Colonic mucosa (tissue), 4 donors: ENCODE measurements at regions not wholly inside any gene's neighbourhood (a gene's known extent, or its start where the extent isn't known, plus 50 kb on each side); places are given as distances from the start of the nearest gene placed in this dataset.

Source experiments
- DNase-seq: peaks from one replicate; pipeline ENCODE4 v3.0.0-alpha.2; 2020
- H3K27ac ChIP-seq: fragments of 200-600 bp; one replicate; pipeline ENCODE4 v1.8.0; 2021
- H3K27me3 ChIP-seq: fragments of 200-600 bp; one replicate; pipeline ENCODE4 v1.8.0; 2021
- H3K36me3 ChIP-seq: fragments of 200-600 bp; one replicate; pipeline ENCODE4 v1.8.0; 2021
- H3K4me1 ChIP-seq: fragments of 200-600 bp; one replicate; pipeline ENCODE4 v1.8.0; 2021; ENCODE audit warnings: mild to moderate bottlenecking
- H3K4me3 ChIP-seq: fragments of 200-600 bp; one replicate; pipeline ENCODE4 v1.8.0; 2021
- H3K9ac ChIP-seq, 2 donors: one replicate each; pipeline ENCODE4 v1.7.0; 2013; ENCODE audit warnings: control low read depth in 2 of 2, low read depth in 2 of 2, low read length in 2 of 2
- H3K9me3 ChIP-seq: fragments of 200-600 bp; one replicate; pipeline ENCODE4 v1.8.0; 2021
- intact Hi-C: fragments of 100-400 bp; cut with DNase I; formaldehyde crosslinking; loops from one replicate; pipeline ENCODE4 v1.14.1; 2022
- TF ChIP-seq, protein P1 (sequence below): fragments of 200-600 bp; IDR thresholded peaks from one replicate; pipeline ENCODE4 v1.8.0; 2022; ENCODE audit warnings: antibody characterized with exemption, mild to moderate bottlenecking
- donor health status: healthy.
- donor health status: DM: no; HTN: no; CAD: no.
- donor health status: DM: no; HTN: no; CAD: no.

DNA sequence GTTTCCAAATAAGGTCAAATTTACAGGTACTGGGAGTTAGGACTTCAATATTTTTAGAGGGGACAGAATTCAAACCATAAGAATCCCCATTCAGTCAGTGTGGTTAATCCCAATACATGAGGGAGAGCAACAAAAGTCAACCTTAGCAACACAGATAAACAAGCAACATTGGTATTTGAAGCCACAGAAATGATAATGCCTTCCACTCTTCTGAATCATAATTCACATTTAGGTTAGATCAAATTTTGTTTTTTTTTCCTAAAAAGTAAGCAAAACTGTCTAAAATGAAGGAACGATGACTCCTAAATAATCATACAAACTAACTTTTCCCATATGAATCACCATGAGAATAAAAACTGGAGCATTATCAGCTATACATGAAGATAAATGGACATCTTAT lies 246.0 kb upstream of the TENT5A start:
- H3K27ac ChIP-seq: no peak overlapping the region
- intact Hi-C loops: no loop called here
- TF ChIP-seq, protein P1, sequence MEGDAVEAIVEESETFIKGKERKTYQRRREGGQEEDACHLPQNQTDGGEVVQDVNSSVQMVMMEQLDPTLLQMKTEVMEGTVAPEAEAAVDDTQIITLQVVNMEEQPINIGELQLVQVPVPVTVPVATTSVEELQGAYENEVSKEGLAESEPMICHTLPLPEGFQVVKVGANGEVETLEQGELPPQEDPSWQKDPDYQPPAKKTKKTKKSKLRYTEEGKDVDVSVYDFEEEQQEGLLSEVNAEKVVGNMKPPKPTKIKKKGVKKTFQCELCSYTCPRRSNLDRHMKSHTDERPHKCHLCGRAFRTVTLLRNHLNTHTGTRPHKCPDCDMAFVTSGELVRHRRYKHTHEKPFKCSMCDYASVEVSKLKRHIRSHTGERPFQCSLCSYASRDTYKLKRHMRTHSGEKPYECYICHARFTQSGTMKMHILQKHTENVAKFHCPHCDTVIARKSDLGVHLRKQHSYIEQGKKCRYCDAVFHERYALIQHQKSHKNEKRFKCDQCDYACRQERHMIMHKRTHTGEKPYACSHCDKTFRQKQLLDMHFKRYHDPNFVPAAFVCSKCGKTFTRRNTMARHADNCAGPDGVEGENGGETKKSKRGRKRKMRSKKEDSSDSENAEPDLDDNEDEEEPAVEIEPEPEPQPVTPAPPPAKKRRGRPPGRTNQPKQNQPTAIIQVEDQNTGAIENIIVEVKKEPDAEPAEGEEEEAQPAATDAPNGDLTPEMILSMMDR: no peak
- no peaks in the 10 kb centered on the region for H3K27me3 ChIP-seq
- H3K36me3 ChIP-seq: no peaks in the 10 kb centered on the region
- H3K4me3 ChIP-seq: no peak overlapping the region
- no peak for DNase-seq
- H3K9ac ChIP-seq: no peak overlapping the region
- H3K4me1 ChIP-seq: no peaks in the 10 kb centered on the region
- no peaks in the 10 kb centered on the region for H3K9me3 ChIP-seq

DNA sequence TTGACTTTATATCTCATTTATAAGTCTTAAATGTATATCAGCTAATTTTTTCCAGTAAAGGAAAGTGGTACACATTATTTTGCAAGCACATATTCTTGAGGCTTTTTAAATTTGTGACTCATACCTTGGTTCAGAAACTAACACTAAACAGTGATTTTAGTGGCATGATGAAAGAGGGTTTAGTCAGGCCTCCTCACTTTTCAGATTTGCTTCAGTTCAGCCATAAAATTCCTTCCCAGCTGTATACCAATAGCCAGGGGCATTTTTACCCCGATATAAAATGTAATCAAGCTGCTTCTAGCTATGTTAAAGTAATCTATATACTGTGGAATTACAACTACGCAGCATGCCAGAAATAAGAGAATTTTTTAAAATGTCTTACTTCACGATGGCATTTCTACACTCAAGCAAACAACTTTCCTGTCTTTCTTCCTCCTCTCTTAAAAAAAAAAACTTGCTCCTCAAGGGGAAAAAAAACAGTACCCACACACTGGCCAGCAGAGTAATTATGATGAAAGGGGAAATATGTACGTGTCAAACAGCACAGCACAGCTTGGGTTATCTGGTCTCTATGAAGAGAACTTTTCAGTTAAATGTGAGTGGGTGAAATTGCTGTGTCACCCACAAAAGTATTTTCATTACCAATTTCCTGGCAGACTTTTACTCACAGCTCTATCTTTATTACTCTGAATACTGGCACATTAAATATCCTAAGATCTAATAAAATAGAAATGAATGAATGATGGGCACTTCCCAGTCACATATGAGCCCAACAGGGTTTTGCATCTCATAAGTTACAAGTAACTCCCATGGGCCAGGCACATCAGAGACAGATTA lies 244.8 kb upstream of the TENT5A start:
- DNase-seq: no peak
- intact Hi-C loops: no loop called here
- Histone ChIP-seq H3K27me3 (no peaks in the 10 kb centered on the region), H3K27ac (no peak overlapping the region), H3K4me3 (no peak overlapping the region), H3K4me1 (no peaks in the 10 kb centered on the region), H3K9ac (no peak overlapping the region), H3K9me3 (no peaks in the 10 kb centered on the region), H3K36me3 (no peaks in the 10 kb centered on the region)
- TF ChIP-seq, protein P1: no peak

DNA sequence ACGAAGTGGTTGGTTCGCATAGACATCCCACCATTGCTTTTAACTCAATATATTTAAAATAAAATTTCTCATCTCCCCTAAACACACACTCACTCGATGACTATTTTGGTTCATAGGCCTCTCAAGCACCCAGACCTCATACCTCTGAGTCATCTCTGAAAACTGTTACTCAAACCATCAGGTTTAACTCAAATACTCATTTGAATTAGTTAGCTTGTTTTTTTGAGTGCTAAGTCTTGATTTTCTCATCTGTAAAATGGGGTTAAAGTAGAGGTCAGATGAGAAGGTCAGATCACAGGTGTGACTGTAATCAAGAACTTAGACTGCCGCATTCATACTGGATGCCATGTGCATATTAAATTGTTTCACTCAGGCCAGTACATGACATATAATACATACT lies 243.9 kb upstream of the TENT5A start:
- H3K4me3 ChIP-seq: no peak overlapping the region
- intact Hi-C loops: no loop called here
- no peaks in the 10 kb centered on the region for H3K27me3 ChIP-seq
- TF ChIP-seq, protein P1: no peak
- H3K4me1 ChIP-seq: no peaks in the 10 kb centered on the region
- no peak overlapping the region for H3K27ac ChIP-seq
- no peaks in the 10 kb centered on the region for H3K36me3 ChIP-seq
- DNase-seq: no peak
- no peak overlapping the region for H3K9ac ChIP-seq
- no peaks in the 10 kb centered on the region for H3K9me3 ChIP-seq

DNA sequence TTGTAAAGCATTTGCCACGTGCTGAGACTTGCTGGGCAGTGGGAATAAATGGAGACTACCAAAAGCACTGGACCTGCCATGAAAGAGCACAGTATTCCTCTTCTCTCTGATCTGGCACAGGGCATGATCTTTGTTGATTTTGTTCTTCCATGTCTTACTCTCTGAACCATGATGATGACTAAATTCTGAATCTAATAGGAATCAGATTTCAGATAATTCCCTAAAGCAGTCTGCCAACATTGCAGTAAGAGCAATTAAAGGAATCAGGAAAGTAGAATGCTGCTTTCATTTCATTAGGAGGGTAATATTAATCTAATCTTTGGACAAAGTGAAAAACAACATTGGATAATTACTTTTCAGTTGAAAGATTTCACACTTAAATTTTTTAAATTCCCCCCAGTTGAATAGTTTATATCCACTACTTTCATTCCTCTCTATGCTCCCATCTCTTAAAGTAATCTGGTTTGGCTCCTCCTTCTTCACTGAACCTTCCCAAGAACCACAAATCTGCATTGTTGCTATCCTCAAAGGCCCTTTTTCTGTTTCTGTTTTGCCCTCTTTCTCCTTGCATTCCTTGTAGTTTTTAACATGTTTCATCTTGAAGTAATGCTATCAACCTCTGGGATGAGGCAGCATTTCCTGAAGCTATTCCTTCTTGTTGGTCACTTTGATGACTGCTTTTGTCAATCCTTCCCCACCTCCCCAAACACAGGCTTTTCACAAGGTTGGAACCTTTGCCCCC lies 243.2 kb upstream of the TENT5A start:
- no peak for DNase-seq
- intact Hi-C loops: no loop called here
- H3K9me3 ChIP-seq: no peaks in the 10 kb centered on the region

DNA sequence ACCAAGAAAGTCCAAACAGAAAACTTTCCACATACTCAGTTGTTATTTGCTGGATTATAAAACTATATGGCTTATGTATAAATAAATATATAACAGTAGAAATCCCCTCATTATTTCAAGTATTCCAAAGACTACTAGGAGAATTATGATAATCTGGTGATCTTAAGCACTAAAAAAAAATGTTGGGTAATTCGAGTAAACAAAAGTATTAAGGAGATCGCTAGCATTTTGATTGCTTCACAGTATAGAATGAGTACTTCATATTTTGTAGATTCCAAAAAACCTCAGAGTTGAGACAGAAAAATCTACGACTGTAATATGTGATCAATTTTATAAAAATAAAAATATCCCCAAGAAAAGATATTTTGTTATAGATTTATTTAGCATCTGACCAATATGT lies 236.4 kb upstream of the TENT5A start:
- Histone ChIP-seq H3K4me3 (no peak overlapping the region), H3K36me3 (no peaks in the 10 kb centered on the region), H3K9ac (no peak overlapping the region), H3K27ac (no peak overlapping the region), H3K9me3 (no peaks in the 10 kb centered on the region), H3K4me1 (no peaks in the 10 kb centered on the region), H3K27me3 (no peaks in the 10 kb centered on the region)
- TF ChIP-seq, protein P1: no peak
- no peak for DNase-seq
- intact Hi-C loops: loop anchor here (10.0 kb wide), 1 partner anchor 244 kb away; no protein-coding TSS in a partner anchor

More for the DNA sequence above, 243.2 kb upstream of the TENT5A start:
- Histone ChIP-seq H3K4me1 (no peaks in the 10 kb centered on the region), H3K36me3 (no peaks in the 10 kb centered on the region), H3K27me3 (no peaks in the 10 kb centered on the region), H3K9ac (no peak overlapping the region), H3K4me3 (no peak overlapping the region), H3K27ac (no peak overlapping the region)
- TF ChIP-seq, protein P1: no peak
